HG03460 (cell line): ENCODE measurements at regions not wholly inside any gene's neighbourhood (a gene's known extent, or its start where the extent isn't known, plus 50 kb on each side); places are given as distances from the start of the nearest gene placed in this dataset.

Source experiments
- ATAC-seq: cut with Tn5 transposase; IDR thresholded peaks from one replicate; pipeline ENCODE4 v1.9.1; 2021; ENCODE audit not compliant: unreplicated experiment

DNA sequence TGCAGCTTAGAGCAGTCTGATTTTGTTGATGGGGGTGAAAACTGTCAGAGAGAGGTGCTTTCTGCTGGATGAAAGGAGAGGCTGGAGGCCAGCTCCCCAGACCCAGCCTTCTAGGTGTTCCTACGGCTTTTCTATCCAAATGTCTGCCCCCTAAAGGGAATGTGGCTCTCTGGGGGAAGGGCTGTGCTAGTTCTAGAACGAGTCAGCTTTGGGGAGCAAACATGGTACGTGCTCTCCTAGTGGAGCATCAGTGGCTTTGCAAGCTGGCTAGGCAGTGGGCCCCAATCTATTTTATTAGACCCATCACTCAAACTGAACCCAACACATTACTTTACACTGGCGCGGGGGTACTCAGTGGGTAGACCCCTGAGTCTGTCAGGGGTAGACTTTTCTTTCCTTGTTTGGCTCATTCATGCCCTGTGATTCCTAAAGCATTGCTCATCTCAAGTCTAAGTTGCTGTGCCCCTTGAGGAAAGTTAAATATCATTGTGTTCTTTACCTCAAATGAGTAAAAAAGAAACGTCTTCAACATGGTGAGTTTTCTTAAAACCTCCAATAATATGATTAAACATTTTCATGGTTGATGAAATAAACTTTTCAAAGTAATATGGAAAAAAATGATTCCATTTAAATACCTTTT, 254.9 kb downstream of the DLEU7 start:
- ATAC-seq, result no peak

DNA sequence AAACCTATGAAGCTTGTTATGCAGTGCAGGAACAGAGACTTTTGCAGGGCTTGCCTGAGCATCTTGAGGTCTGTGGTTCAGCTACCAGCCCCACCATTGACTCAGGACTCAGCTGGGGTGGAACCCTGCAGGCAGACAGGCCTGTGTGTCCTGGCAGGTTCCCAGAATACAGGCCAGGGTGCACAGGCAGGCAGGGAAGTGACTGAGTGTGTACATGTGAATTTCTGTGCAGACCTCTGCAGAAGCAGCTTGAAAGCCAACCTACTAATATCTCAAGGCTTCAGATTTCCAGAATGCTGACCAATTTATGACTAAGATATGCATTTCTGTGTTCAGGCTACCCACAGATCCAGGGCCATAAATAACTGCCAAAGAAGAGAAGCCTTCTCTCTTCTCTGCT, 254.4 kb downstream of the DLEU7 start:
- no peak for ATAC-seq

DNA sequence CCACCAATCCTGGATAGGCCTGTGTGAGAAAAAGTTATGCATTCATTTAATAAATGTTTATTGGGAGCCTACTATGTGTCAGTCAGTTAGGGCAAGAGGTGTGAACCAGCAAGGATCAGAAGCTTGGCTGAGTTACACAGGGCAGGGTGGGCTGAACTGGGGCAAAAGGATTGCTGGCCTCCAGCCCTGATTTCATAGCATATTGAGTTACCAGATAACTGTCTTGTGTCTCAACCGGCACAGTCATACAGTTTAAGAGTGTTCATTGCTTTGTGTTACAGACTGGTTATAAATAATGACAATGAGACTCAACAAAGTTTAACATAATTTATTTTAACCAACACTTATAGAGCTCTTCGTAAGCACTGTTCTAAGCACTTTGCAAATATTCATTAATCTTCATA, 253.8 kb downstream of the DLEU7 start:
- no peak for ATAC-seq

DNA sequence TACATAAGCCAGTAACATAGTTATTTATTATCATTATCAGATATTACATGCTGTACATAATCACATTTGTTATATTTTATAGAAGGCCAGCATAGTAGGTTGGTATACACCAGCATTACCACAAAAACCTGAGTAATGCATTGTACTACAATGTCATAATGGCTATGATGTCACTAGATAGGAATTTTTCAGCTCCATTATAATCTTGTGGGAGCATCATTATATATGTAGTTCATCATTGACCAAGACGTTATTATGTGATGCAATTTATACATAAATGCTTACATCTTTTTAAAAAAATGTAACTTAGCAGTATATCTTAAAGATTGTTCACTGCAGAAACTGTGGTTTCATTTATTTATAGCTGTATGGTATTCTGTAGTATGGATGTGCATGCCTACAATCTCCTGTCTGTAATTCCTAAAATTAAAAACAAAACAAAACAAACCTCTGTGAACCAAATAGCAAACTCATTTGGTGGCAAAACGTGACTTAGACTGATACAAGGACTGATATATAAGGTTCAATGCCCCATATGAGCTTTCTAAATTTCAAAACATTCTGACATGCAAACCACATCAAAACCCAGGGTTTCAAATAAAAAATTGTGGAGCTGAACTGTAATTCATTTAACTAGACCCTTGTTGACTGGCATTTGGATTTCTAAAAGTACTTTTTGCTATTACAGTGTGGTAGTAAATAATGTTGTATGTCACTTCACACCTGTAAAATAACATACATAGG, 250.9 kb downstream of the DLEU7 start:
- ATAC-seq, result no peak

DNA sequence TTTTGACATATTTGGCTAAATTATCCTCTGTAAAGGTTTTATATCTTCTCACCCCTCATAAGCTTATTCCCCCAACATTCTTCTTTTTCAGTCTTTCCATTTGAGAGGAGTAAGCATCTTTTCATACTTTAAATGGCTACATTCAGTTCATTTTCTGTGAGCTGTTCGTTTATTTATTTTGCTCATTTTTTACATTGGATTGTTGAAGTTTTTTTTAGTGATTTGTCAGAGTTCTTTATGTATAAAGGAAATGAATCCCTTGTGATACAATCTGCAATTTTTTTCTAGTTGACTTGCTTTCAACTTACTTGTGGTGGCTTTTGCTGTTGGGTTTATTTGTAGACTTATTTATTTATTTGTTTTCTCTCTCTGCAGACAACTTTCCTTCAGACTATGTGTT, 250.3 kb downstream of the DLEU7 start:
- ATAC-seq, result no peak

DNA sequence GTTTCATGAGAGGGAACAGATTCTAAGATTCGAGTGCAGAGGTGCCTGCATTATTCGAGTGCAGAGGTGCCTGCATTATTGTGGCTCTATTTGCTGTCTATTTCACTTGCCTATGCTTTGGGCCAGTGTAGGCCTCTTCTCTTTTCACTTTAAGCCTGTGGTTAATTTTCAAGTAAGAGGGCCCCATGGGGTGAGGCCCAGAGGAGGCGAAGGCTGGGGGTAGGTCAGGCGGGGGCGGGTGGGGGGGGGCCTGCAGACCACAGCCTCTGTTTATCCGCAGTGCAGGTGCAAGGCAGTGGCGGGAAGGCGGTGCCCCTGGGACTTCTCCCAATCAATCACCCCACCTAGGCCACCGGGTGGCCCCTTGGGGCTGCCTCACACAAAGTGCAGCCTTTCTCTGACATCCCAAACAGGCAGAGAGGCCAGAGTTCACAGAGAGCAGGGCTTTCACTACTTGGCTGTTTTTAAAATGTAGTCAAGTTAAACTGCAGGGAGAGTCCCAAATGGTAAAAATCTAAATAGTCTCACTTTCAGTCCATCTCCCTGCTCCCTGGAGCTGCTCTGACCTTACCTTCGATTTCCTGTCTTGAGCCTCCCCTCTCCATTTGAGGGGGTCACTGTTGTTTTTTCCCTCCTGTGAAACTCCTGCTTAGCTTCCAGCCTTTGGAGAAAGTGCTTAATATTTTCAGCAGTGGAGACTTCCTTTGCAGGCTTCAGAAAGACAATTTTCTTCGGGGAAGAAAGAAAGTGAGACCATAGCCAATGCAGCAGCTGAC, 249.0 kb downstream of the DLEU7 start:
- peak; percentile 86 for ATAC-seq

DNA sequence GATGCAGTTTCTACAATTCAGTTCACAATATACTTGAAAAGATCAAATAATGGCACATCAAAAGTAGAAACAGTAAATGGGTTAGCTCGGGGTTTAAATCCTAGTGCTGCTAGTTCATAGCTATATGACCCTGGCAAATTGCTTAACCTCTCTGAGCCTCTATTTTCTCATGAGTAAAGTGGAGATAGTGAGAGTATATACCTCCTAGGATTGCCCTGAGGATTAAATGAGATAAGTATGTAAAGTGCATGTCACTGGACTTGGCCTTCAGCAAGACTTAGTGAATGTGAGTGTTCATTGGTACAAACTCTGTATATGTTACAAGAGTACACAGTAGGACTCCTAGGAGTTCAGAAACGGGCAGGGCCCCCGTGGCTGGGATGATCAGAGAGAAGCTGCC, 248.3 kb downstream of the DLEU7 start:
- no peak for ATAC-seq

DNA sequence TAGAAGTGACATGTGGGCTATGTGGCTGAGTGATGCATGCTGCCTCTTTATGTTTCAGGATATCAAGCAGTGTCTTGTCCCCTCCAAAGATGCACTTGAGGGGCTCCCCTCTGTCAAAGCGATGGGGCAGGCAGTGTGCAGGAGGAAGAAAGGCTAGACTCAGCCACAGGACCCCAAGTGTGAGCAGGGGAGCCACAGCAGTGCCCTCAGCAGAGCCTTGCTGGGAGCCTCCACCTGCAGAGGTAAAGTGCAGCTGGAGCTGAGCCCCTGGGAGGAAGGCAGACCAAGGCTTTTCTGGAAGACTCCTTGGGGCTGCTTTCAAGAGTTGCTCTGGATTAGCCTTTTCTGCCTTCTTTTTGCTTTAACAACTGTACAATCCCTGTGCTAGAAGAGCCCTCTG, 247.3 kb downstream of the DLEU7 start:
- no peak for ATAC-seq

DNA sequence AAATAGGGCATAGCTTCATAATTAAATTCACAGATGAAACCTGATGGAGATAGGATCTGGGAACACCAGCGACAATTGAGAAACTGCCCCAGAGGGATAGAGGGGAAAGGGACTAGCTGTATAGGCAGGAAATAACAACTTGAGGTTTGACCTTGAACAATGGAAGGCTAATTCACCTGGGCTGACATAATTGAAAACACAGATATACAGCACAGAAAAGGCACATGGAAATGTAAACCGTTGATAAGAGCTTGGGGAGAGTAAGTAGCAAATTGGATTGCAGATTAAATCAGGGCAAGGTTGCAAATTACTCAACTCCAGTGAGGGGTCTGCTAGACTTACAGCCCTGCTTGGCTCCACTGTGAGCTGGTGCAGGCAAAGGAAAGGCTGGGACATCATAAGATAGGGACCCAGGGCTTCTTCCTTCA, 246.7 kb downstream of the DLEU7 start:
- ATAC-seq, result no peak

DNA sequence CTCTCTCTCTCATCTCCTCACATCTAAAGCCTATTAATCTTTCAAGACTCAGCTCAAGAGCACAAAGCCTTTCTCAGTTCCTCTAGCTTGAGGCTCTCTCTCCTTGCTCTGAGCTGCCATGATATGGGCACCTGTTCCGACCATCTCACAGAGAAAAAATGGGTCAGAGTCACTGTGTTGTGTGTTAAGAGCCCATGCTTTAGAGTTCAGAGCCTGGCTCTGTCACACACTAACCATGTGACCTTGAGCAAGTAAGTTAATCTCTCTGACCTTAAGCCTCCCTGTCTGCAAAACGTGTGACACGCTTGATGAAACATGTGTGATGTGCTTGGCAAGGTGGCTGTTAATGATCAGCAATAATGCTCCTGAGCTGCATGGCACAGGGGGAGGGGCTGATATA, 245.2 kb downstream of the DLEU7 start:
- peak; percentile 30 for ATAC-seq

DNA sequence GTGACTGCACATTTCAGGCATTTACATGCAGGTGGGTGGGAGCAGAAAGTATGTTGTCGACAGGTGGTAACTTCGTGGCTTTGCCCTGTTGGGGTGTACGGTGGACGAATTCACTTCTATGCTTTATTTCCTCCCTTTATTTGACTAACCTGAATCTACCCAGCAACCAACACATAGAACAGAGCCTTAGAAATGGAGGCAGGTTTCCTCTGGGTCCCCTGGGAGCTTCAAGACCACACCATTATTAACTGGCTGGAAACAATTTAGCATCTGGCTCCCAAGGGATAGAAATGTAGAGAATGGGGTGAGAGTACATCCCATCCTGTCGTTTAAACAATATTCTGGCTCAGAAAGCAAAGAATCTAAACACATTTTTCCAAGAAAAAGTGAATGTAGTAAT, 244.4 kb downstream of the DLEU7 start:
- no peak for ATAC-seq

DNA sequence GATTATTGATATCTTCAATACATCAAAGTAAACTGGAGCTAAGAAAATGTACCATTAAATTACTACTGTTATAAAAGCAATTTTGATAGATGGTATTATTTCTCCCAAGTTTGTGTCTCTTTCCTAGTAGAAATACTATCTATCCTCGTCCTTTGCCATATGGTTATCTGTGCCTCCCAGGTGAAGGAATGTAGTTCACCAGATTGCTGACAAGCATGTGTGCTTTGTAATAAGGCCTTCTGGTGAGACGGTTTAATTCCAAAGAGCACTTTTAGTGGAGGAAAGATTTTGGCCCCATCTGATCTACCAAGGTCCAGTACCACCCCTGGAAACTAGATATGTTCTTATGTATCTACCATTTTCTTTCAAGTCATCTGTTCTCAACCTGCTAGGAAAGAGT, 243.6 kb downstream of the DLEU7 start:
- ATAC-seq, result no peak

DNA sequence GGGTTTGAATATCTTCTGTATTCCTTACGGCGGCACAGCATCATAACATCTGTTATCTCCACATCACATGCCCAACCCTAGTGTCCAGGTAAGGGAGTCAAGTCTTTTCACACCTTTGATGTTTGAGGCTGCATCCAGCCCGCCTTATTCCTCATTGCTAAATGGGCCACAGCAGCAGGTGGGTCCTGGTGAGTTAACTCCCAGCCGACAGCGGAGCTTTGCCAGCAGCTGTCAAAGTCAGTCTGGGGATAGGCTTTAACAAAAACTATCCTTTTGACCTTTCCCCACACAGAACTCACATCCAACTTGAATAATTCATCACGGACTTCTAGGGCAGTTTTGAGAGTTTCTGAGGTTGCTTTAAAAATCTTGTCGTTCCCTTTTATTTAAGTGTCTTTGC, 235.1 kb downstream of the DLEU7 start:
- no peak for ATAC-seq

DNA sequence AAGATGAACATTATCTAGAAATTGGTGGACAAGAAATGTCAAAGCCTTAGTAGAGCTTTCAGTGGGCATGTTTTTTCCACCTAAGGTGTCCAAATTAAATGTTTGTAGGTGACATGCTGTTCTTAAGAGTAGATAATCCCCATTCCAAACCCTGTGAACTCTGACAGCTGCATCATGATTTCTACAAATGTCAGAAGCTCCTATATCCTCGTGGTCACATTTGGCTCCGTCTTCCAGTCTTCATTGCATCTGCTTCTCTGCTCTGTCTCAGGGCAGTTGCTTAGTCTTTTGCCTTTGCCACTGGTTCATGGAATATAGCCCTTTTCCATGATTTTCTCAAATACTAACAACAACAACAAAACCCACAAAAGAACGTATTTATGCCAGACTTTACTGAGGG, 234.5 kb downstream of the DLEU7 start:
- no peak for ATAC-seq

DNA sequence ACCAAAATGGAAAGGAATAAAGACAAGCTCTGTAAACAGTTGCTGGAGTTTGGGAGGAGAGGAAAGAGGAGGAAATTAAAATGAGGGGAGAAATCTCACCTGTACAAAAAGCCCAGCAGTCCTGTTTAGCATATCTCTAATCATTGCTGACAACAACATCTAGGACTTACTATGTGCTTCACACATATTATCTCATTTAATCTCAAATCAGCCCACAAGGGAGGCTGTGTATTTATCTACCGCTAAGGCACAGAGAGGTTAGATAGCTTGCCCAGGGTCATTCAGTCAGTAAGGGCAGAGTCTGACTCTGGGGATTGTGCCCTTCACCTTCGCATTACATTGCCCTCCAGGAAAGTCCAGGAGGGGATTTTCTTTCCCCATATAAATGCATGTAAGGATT, 233.3 kb downstream of the DLEU7 start:
- no peak for ATAC-seq

DNA sequence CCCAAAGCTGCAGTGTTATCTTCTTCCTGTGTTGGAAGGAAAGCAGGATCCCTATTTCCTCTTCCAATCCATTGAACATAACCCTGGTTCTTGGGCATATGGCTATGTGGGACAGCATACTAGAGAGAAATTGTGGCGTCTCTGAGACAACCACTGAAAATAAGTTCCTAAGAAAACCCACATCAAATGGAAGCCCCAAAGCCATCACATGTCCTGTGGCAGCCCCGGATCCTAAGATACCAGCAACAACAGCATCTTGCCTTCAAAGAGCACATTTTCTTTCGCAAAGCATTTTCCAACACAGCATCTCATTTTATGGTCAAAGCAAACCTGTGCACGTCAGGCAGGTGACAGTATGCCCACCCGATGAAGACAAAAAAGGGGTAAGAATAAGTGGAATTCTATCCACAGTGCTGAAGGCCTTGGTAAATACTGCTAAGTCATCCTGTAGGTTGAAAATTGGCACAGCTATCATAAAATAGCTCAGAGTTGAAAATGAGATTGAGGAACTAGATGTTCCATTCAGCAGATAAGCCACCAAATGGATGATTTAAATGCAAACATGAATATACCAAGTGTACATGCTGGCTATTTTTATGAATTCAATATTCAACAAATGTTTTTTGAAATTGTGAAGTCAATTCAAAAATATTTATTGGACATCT, 232.2 kb downstream of the DLEU7 start:
- ATAC-seq, result no peak

DNA sequence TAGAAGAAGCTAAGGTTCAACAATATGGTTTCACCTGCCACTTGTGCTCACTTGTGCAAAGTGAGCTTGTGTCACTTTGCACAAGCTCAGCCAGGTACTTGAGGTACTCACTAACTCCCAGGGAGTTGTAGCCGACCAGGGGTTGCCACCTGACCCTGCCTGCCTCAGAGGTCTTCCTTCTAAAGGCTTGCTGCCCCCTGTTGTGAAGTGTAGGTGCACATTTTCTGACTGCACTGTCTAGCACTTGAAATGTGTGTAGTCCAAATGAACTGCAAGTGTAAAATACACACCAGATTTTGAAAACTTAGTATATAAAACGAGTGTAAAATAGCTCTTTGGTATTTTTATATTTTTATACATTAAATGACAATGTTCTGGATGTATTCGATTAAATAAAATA, 230.8 kb downstream of the DLEU7 start:
- no peak for ATAC-seq

DNA sequence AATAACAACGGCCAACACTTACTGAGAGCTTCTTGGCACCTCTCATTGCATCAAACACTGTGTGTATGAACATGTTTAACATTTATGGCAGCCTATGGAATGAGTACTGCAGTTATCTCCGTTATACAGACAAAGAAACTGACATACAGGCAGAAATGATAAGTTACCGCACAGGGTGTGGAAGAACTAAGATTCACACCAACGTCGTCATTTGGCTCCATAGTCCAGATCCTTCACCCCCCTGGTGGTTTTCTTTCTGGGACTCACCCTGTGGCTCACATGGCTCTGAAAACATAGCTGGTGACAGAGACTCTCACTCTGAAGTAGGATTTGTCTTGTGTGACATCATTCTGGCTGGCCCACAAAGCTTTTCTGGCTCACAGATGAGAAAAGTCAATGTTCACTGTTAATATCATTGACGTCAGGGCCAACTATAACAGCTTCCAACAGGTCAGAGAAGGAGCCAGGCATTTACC, 230.1 kb downstream of the DLEU7 start:
- ATAC-seq, result no peak

DNA sequence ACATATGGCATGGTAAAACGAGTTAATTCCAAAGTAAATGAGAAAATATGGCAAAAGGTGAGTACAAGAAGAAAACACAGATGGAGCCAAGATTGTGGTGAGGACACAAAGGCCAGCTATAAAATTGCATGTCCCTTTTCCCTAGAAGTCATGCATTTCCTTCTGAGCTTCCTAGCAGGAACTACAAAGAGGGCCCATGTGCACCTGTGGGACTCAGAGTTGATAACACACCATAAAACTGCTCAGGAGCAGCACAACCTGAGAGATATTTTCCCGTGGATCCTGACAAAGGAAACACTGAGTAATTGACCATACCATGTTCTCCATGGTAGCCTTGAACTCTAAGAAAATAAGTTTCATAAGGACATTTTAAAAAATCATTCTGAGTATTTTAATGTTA, 228.3 kb downstream of the DLEU7 start:
- ATAC-seq, result no peak

DNA sequence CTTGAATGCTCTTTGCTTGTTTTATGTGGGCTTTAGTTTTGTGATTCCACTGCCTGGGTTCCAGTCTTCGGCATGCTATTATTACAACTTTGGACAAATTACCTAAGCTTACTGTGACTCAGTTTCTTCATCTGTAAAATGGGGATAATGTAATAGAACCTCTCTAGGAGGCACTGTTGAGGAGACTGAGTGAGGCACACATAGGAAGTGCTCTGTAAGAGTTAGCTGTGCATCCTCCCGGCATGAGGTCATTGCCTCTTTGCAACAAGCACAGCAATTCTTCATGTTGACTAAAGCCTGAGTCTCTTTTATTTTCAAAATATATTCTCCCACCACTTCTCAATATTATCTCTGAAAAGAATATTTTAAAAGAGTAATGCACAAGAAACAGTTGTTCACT, 227.4 kb downstream of the DLEU7 start:
- no peak for ATAC-seq

DNA sequence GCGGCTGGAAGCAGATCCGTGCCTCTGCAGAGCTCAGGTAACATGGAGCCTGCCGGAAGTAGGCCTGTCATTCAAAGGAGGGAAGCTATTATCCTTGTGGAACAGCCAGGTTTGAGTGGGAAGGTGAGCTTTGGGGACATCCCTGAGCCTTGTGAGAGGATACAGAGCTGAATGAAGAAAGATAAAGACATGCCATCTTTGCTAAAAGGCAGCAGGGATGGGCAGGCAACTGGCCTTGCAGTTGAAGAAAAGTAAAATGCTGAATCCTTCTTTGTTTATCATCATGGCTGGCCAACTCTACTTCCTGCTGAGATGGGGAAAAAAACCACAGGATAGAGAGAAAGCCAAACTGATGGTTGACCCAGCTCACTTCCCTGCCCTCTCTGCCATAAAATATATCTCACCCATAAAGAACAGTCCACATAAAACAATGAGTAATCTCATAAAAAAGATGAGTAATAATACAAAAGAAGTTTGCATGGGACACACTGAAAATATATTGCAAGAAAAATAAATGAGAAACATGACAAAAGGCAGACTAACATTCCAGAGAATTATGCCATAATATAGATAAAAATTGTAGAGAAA, 226.3 kb downstream of the DLEU7 start:
- ATAC-seq, result no peak
